H9 (cell line): ENCODE measurements at regions not wholly inside any gene's neighbourhood (a gene's known extent, or its start where the extent isn't known, plus 50 kb on each side); places are given as distances from the start of the nearest gene placed in this dataset.
A peak's percentile ranks its signal among the peaks of the same experiment; 100 is the strongest.

Experiments
- DNase-seq: peaks from one replicate; pipeline ENCODE4 v3.0.0-alpha.2; 2017
- H2AFZ ChIP-seq: one replicate; pipeline ENCODE4 v1.6.1; 2013; ENCODE audit warnings: mild to moderate bottlenecking, low read length, control low read depth, moderate library complexity
- H2AK5ac ChIP-seq: 2 replicates; pipeline ENCODE4 v1.6.1; 2013; ENCODE audit warnings: low read length, control low read depth, mixed read lengths; ENCODE audit not compliant: insufficient read length
- H2BK120ac ChIP-seq: one replicate; pipeline ENCODE4 v1.6.1; 2013; ENCODE audit warnings: low read depth, mild to moderate bottlenecking, low read length, control low read depth, inconsistent platforms; ENCODE audit not compliant: poor library complexity, severe bottlenecking
- H2BK12ac ChIP-seq: 2 replicates; pipeline ENCODE4 v1.6.1; 2013; ENCODE audit warnings: low read length, control low read depth, mixed read lengths, low read depth; ENCODE audit not compliant: insufficient read length
- H2BK15ac ChIP-seq: 2 replicates; pipeline ENCODE4 v1.6.1; 2013; ENCODE audit warnings: low read depth, low read length, control low read depth
- H2BK20ac ChIP-seq: one replicate; pipeline ENCODE4 v1.6.1; 2013; ENCODE audit warnings: low read depth, mild to moderate bottlenecking, low read length, control low read depth, inconsistent platforms; ENCODE audit not compliant: poor library complexity, severe bottlenecking
- H2BK5ac ChIP-seq: 2 replicates; pipeline ENCODE4 v1.6.1; 2013; ENCODE audit warnings: low read length, control low read depth, mixed read lengths; ENCODE audit not compliant: insufficient read length
- H3K14ac ChIP-seq: 2 replicates; pipeline ENCODE4 v1.6.1; 2013; ENCODE audit warnings: low read length, control low read depth; ENCODE audit not compliant: insufficient read depth
- H3K18ac ChIP-seq: 2 replicates; pipeline ENCODE4 v1.6.1; 2013; ENCODE audit warnings: low read depth, mild to moderate bottlenecking, mixed read lengths, low read length, control low read depth; ENCODE audit not compliant: insufficient read length
- H3K23ac ChIP-seq: 2 replicates; pipeline ENCODE4 v1.6.1; 2013; ENCODE audit warnings: low read length, control low read depth, mixed read lengths, low read depth; ENCODE audit not compliant: insufficient read length
- H3K23me2 ChIP-seq: 2 replicates; pipeline ENCODE4 v1.6.1; 2013; ENCODE audit warnings: low read depth, mild to moderate bottlenecking, mixed read lengths, low read length, control low read depth; ENCODE audit not compliant: insufficient read length, poor library complexity, severe bottlenecking
- H3K27ac ChIP-seq: 2 replicates; pipeline ENCODE4 v1.5.1; 2013; ENCODE audit warnings: low read length, control low read depth, mixed read lengths, low read depth; ENCODE audit not compliant: insufficient read length
- H3K27me3 ChIP-seq: 2 replicates; pipeline ENCODE4 v1.6.1; 2013; ENCODE audit warnings: low read length, control low read depth, inconsistent platforms; ENCODE audit not compliant: insufficient read depth
- H3K4ac ChIP-seq: 2 replicates; pipeline ENCODE4 v1.6.1; 2013; ENCODE audit warnings: low read depth, mild to moderate bottlenecking, control low read depth, inconsistent platforms, low read length, moderate library complexity
- H3K4me1 ChIP-seq: 2 replicates; pipeline ENCODE4 v1.6.1; 2013; ENCODE audit warnings: low read length, control low read depth, inconsistent platforms; ENCODE audit not compliant: insufficient read depth
- H3K4me2 ChIP-seq: 2 replicates; pipeline ENCODE4 v1.6.1; 2013; ENCODE audit warnings: low read length, control low read depth, mixed read lengths; ENCODE audit not compliant: insufficient read length, insufficient read depth
- H3K56ac ChIP-seq: 2 replicates; pipeline ENCODE4 v1.6.1; 2013; ENCODE audit warnings: low read depth, mild to moderate bottlenecking, mixed read lengths, low read length, control low read depth; ENCODE audit not compliant: insufficient read length
- H3K79me1 ChIP-seq: 2 replicates; pipeline ENCODE4 v1.6.1; 2013; ENCODE audit warnings: low read depth, mild to moderate bottlenecking, moderate library complexity, low read length, control low read depth, inconsistent platforms; ENCODE audit not compliant: insufficient read depth, poor library complexity, severe bottlenecking
- H3K79me2 ChIP-seq: 2 replicates; pipeline ENCODE4 v1.6.1; 2013; ENCODE audit warnings: low read length, control low read depth, inconsistent platforms; ENCODE audit not compliant: insufficient read depth
- H3K9ac ChIP-seq: 2 replicates; pipeline ENCODE4 v1.6.1; 2013; ENCODE audit warnings: low read length, control low read depth, mixed read lengths; ENCODE audit not compliant: insufficient read length; ENCODE audit errors: extremely low read depth
- H3K9me3 ChIP-seq: one replicate; pipeline ENCODE4 v1.6.1; 2013; ENCODE audit warnings: low read depth, low read length, inconsistent platforms; ENCODE audit not compliant: control insufficient read depth
- H3T11ph ChIP-seq: one replicate; pipeline ENCODE4 v1.6.1; 2013; ENCODE audit warnings: mild to moderate bottlenecking, low read length, control low read depth, inconsistent platforms
- H4K20me1 ChIP-seq: one replicate; pipeline ENCODE4 v1.6.1; 2013; ENCODE audit not compliant: control insufficient read depth, insufficient read length, insufficient read depth
- H4K5ac ChIP-seq: 2 replicates; pipeline ENCODE4 v1.6.1; 2013; ENCODE audit warnings: low read depth, mild to moderate bottlenecking, mixed read lengths, low read length, control low read depth; ENCODE audit not compliant: insufficient read length
- H4K8ac ChIP-seq: replicated peaks from 2 replicates; pipeline ENCODE4 v1.6.1; 2013; ENCODE audit warnings: low read length, control low read depth, mixed read lengths, low read depth; ENCODE audit not compliant: insufficient read length
- H4K91ac ChIP-seq: 2 replicates; pipeline ENCODE4 v1.6.1; 2013; ENCODE audit warnings: low read depth, mild to moderate bottlenecking, moderate library complexity, mixed read lengths, low read length, control low read depth; ENCODE audit not compliant: insufficient read length
- H3K27ac Mint-ChIP-seq, 3 experiments: 2 replicates in 2 of 3; 3 replicates in 1 of 3; pipeline ENCODE4 v1.8.0; 2020 to 2021; ENCODE audit warnings: mixed read lengths in 3 of 3, mild to moderate bottlenecking in 1 of 3, moderate library complexity in 1 of 3
- H3K27me3 Mint-ChIP-seq: 2 replicates; pipeline ENCODE4 v1.8.0; 2021; ENCODE audit warnings: low read depth, mild to moderate bottlenecking, moderate library complexity, mixed read lengths
- H3K36me3 Mint-ChIP-seq, 3 experiments: 2 replicates in 2 of 3; 3 replicates in 1 of 3; pipeline ENCODE4 v1.8.0; 2020 to 2021; ENCODE audit warnings: low read depth in 3 of 3, mixed read lengths in 3 of 3; ENCODE audit not compliant: insufficient read depth in 1 of 3
- H3K4me1 Mint-ChIP-seq, 2 experiments: 2 replicates each; pipeline ENCODE4 v1.8.0; 2020; ENCODE audit warnings: mixed read lengths in 2 of 2
- H3K4me3 Mint-ChIP-seq, 2 experiments: 2 replicates in 1 of 2; 3 replicates in 1 of 2; pipeline ENCODE4 v1.8.0; 2020 to 2021; ENCODE audit warnings: mild to moderate bottlenecking in 2 of 2, mixed read lengths in 2 of 2, moderate library complexity in 1 of 2
- H3K9me3 Mint-ChIP-seq, 2 experiments: 2 replicates in 1 of 2; 3 replicates in 1 of 2; pipeline ENCODE4 v1.8.0; 2020; ENCODE audit warnings: mild to moderate bottlenecking in 2 of 2, mixed read lengths in 2 of 2, moderate library complexity in 1 of 2
- WGBS: extraction: QIAGEN DNeasy Blood & Tissue Kit; methylation state at CpG from one replicate; pipeline ENCODE4 v1.1.7; 2013; ENCODE audit warnings: missing lambda C conversion rate, low lambda C conversion rate, mixed read lengths; ENCODE audit not compliant: insufficient read length; ENCODE audit errors: extremely low coverage; 5-methylcytosine and 5-hydroxymethylcytosine counted together
- TF ChIP-seq, protein P1 (sequence below): fragments of 200-600 bp; sonication (generic); conservative IDR thresholded peaks from 3 replicates; pipeline ENCODE4 v1.8.0; 2021; ENCODE audit warnings: antibody characterized with exemption, mild to moderate bottlenecking

DNA sequence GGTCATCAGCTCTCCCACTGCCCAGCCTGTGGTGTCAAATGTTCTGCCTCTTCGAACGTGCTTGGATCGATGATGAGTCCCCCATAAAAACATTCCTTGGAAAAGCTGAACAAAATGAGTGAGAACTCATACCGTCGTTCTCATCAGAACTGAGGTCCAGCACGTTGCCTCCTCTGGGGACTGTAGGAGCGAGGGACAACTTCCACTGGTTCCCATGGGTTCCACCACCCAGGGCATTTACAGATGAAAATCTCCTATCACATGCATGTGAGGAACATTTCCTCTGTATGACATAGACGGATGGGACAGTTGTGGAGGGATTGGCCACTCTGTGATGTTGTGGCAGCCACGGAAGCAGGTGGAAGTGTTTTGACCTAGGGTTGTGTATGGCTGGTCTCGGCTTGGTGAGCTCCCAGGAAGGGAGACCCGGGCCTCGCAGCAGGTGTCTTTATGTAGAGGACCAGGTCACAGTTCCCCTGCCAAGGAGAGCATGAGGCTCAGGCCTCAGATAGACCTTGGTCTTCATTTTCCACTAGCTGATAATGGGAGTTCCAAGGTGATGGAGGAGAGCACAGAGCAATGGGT is 113.0 kb downstream of the SNRPN start:
- H3K4me3 Mint-ChIP-seq = no peak overlapping the region; a peak in 1 of 5 replicates
- H2BK12ac ChIP-seq = no peak overlapping the region
- H4K8ac ChIP-seq = no peak overlapping the region
- no peaks in the 10 kb centered on the region for H3K23me2 ChIP-seq
- no peak overlapping the region for H2AFZ ChIP-seq
- no peaks in the 10 kb centered on the region for H3K4me1 Mint-ChIP-seq
- peaks cover 99% of the 10 kb centered on the region in 2 experiments for H3K9me3 Mint-ChIP-seq
- no peaks in the 10 kb centered on the region; the same call in 1 of the 2 replicates for H3K79me2 ChIP-seq
- H3K27me3 ChIP-seq = no peaks in the 10 kb centered on the region
- peaks cover 100% of the 10 kb centered on the region in 3 experiments for H3K36me3 Mint-ChIP-seq
- no peak overlapping the region for H3K4ac ChIP-seq
- H4K20me1 ChIP-seq = no peaks in the 10 kb centered on the region
- no peak overlapping the region for H3K14ac ChIP-seq
- H3K79me1 ChIP-seq = no peaks in the 10 kb centered on the region
- H2AK5ac ChIP-seq = no peak overlapping the region
- WGBS = no CpG with 5 or more reads among the region's 12 CpGs
- peaks cover 25% of the 10 kb centered on the region for H3K27me3 Mint-ChIP-seq
- H4K91ac ChIP-seq = no peak overlapping the region
- TF ChIP-seq, protein P1, sequence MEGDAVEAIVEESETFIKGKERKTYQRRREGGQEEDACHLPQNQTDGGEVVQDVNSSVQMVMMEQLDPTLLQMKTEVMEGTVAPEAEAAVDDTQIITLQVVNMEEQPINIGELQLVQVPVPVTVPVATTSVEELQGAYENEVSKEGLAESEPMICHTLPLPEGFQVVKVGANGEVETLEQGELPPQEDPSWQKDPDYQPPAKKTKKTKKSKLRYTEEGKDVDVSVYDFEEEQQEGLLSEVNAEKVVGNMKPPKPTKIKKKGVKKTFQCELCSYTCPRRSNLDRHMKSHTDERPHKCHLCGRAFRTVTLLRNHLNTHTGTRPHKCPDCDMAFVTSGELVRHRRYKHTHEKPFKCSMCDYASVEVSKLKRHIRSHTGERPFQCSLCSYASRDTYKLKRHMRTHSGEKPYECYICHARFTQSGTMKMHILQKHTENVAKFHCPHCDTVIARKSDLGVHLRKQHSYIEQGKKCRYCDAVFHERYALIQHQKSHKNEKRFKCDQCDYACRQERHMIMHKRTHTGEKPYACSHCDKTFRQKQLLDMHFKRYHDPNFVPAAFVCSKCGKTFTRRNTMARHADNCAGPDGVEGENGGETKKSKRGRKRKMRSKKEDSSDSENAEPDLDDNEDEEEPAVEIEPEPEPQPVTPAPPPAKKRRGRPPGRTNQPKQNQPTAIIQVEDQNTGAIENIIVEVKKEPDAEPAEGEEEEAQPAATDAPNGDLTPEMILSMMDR = no peak
- no peak overlapping the region for H3K23ac ChIP-seq
- H4K5ac ChIP-seq = no peak overlapping the region
- H3K9ac ChIP-seq = no peak overlapping the region
- no peak overlapping the region for H2BK20ac ChIP-seq
- H3K56ac ChIP-seq = no peak overlapping the region
- peaks cover 100% of the 10 kb centered on the region for H3K9me3 ChIP-seq
- H2BK5ac ChIP-seq = no peak overlapping the region
- H2BK120ac ChIP-seq = no peak overlapping the region
- DNase-seq = no peak
- H3T11ph ChIP-seq = no peak overlapping the region
- no peaks in the 10 kb centered on the region for H3K4me1 ChIP-seq
- no peak overlapping the region for H3K27ac ChIP-seq
- H3K4me2 ChIP-seq = no peak overlapping the region
- no peak overlapping the region for H2BK15ac ChIP-seq
- no peak overlapping the region for H3K18ac ChIP-seq
- 0 out of 7 replicates have a peak overlapping the region, but pooled peaks of 1 of the 3 experiments have one; percentile 60 for H3K27ac Mint-ChIP-seq
